ENCODE measurements at regions not wholly inside any gene's neighbourhood (a gene's known extent, or its start where the extent isn't known, plus 50 kb on each side); places are given as distances from the start of the nearest gene placed in this dataset.

DNA sequence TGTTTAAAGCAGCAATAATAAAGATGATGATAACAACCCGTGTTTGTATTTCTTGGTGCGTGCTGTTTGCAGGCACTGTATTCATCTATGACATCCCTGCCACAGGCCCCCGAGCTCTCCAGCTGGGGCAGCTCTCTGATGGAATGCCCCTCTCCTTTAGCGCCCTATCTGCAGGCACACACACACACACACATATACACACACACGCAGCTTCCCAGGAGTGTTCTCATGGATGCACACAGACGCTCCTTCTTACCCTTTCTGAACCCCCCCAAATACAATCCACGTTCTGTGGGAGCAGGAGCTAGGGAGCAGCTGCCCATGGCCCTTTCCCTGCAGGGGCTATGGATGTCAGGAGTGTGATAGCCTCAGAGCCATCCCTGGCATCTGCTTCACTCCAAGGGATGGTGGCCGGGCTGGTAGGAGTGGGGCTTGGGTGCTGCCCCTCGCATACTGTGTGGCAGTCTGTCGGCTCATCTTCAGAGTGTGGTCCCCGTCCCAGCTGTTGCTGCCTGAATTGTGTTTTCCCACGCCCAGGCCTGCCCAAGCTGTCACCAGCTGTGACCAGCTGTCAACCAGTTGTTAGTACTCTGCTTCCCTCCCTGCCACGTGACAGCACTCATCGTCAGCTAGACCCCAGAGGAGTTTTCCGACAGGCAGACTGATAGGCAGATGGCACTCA, 50.8 kb upstream of the MYCN start:
- WGBS, 2 experiments (ENCODE audit: extremely low coverage in 1 of 2, insufficient coverage in 1 of 2, insufficient read length in 1 of 2, insufficient replicate concordance in 2 of 2, low coverage in 1 of 2, low lambda C conversion rate in 2 of 2, missing lambda C conversion rate in 1 of 2) = 70% methylated on average over 15 of the region's 15 CpGs; no CpG with 5 or more reads in 1 of the 2 experiments
- Histone ChIP-seq H4K20me1 (replicated peaks in 1 of 2; ENCODE audit: control insufficient read depth in 1 of 2, insufficient read depth in 2 of 2, low read length in 2 of 2) (no peaks in the 10 kb centered on the region), H3K79me1 (ENCODE audit: low read depth, low read length) (no peaks in the 10 kb centered on the region), H3K36me3 (ENCODE audit: control insufficient read depth in 2 of 4, insufficient read depth in 4 of 4, low read length in 3 of 4) (no peaks in the 10 kb centered on the region), H2AFZ (ENCODE audit: low read length) (no peak overlapping the region), H3K4me3 (ENCODE audit: extremely low read depth in 1 of 4, insufficient read depth in 2 of 4, low read depth in 3 of 4, low read length in 4 of 4) (no peak overlapping the region), H3K27ac (ENCODE audit: low read depth, low read length) (no peak overlapping the region), H2BK5ac (ENCODE audit: low read depth, low read length) (no peak overlapping the region), H4K91ac (replicated peaks; ENCODE audit: insufficient read length, low read length) (peak overlapping the region; percentile 62), H2BK12ac (ENCODE audit: low read depth, low read length) (peak overlapping the region; percentile 72; the same call in 1 of the 2 replicates), H2BK20ac (ENCODE audit: low read length) (peak overlapping the region; percentile 64; the same call in 1 of the 2 replicates), H3K18ac (ENCODE audit: extremely low read depth, low read length) (peak overlapping the region; percentile 49; the same call in 1 of the 2 replicates), H3K4me1 (replicated peaks in 1 of 4; ENCODE audit: control insufficient read depth in 3 of 4, insufficient read depth in 4 of 4, low read length in 3 of 4) (peaks cover 7 to 27% (median 21%) of the 10 kb centered on the region in 4 experiments), H2BK120ac (replicated peaks; ENCODE audit: low read depth, low read length) (no peak overlapping the region), H3K56ac (replicated peaks; ENCODE audit: insufficient read length, low read depth, low read length) (no peak overlapping the region), H3K9ac (replicated peaks in 1 of 4; ENCODE audit: extremely low read depth in 1 of 4, low read depth in 3 of 4, low read length in 3 of 4) (no peak overlapping the region; a peak in 1 of 7 replicates), H3K79me2 (ENCODE audit: control insufficient read depth in 1 of 2, insufficient read depth in 2 of 2, low read length in 2 of 2) (no peaks in the 10 kb centered on the region), H3K27me3 (replicated peaks in 1 of 4; ENCODE audit: control insufficient read depth in 3 of 4, extremely low read depth in 1 of 4, insufficient read depth in 3 of 4, low read length in 3 of 4) (no peaks in the 10 kb centered on the region; a peak in 1 of 7 replicates), H3K9me3 (ENCODE audit: insufficient read depth in 2 of 2, low read depth in 1 of 2, low read length in 1 of 2) (no peaks in the 10 kb centered on the region), H2BK15ac (ENCODE audit: low read length) (peak overlapping the region; percentile 67), H4K5ac (ENCODE audit: insufficient read length, low read depth, low read length) (no peak overlapping the region), H3K23ac (ENCODE audit: insufficient read length) (no peak overlapping the region), H3K4me2 (ENCODE audit: insufficient read depth in 1 of 2, low read depth in 2 of 2, low read length in 2 of 2) (no peak overlapping the region), H3K14ac (ENCODE audit: insufficient read length) (no peak overlapping the region), H4K8ac (ENCODE audit: extremely low read depth, insufficient read depth, low read length) (no peak overlapping the region; the same call in 1 of the 2 replicates), H3K23me2 (ENCODE audit: low read depth, low read length) (no peaks in the 10 kb centered on the region; the same call in 1 of the 2 replicates), H3K4ac (replicated peaks; ENCODE audit: insufficient read length, low read depth, low read length) (peak overlapping the region; percentile 44), H2AK5ac (ENCODE audit: low read depth, low read length) (no peak overlapping the region)
- no peak for DNase-seq (ENCODE audit: low read depth in 1 of 2, low spot score in 2 of 2)
- FAIRE-seq = no peak
- ChIA-PET POLR2A (ENCODE audit: partially characterized antibody) (no interaction called here), CTCF (ENCODE audit: partially characterized antibody) (interaction anchor here (0.7 to 3.4 kb wide), 5 partner anchors 29 to 326 kb away, joined by 3 to 9 read pairs (median 3); no protein-coding TSS in a partner anchor)
- TF ChIP-seq NANOG (IDR thresholded peaks at IDR 0.05; ENCODE audit: insufficient read depth, low read depth, low read length, poor library complexity, severe bottlenecking) (no peak), TCF12 (IDR thresholded peaks at IDR 0.05; ENCODE audit: low read depth, low read length) (no peak), SIRT6 (IDR thresholded peaks at IDR 0.05; ENCODE audit: low read length) (no peak), NRF1 (IDR thresholded peaks at IDR 0.05; ENCODE audit: low read depth, low read length) (no peak), CBX5 (IDR thresholded peaks at IDR 0.05; ENCODE audit: low read depth, low read length) (no peak), FOSL1 (IDR thresholded peaks at IDR 0.05; ENCODE audit: insufficient read depth, low read depth, low read length) (no peak), KDM5A (IDR thresholded peaks at IDR 0.05; ENCODE audit: low read length) (no peak), KDM4A (IDR thresholded peaks at IDR 0.05; ENCODE audit: low read depth, low read length, severe bottlenecking) (no peak), MAX (IDR thresholded peaks at IDR 0.05) (no peak), POU5F1 (IDR thresholded peaks at IDR 0.05; ENCODE audit: low read depth, low read length) (no peak)
- TF ChIP-seq, protein P1, sequence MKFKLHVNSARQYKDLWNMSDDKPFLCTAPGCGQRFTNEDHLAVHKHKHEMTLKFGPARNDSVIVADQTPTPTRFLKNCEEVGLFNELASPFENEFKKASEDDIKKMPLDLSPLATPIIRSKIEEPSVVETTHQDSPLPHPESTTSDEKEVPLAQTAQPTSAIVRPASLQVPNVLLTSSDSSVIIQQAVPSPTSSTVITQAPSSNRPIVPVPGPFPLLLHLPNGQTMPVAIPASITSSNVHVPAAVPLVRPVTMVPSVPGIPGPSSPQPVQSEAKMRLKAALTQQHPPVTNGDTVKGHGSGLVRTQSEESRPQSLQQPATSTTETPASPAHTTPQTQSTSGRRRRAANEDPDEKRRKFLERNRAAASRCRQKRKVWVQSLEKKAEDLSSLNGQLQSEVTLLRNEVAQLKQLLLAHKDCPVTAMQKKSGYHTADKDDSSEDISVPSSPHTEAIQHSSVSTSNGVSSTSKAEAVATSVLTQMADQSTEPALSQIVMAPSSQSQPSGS (IDR thresholded peaks at IDR 0.05; ENCODE audit: low read length) = no peak
